CD4-positive, alpha-beta T cell treated with Interleukin-12 subunit alpha and Interleukin-12 subunit beta, for 1 hour (primary cell): ENCODE measurements at regions not wholly inside any gene's neighbourhood (a gene's known extent, or its start where the extent isn't known, plus 50 kb on each side); places are given as distances from the start of the nearest gene placed in this dataset.

Source experiments
- DNase-seq: peaks from one replicate; pipeline ENCODE4 v3.0.0-alpha.2; 2020

DNA sequence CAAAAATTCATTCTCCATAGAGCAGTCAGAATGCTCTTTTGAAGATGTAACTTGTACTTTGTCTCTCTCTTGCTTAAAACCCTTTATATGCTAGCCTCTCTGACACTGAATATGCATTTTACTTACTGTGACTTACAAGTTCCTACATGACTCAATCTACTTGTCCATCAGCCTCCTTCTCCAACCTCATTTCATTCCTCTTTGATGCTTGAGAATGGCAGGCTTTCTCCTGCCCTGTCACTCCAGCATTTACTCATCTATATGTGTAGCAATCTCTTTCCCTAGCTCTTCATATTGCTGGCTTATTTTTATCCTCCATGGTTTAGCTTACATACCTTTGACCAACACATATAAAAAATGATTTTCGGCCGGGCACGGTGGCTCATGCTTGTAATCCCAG lies 561.9 kb downstream of the CCER1 start:
- DNase-seq = no peak

DNA sequence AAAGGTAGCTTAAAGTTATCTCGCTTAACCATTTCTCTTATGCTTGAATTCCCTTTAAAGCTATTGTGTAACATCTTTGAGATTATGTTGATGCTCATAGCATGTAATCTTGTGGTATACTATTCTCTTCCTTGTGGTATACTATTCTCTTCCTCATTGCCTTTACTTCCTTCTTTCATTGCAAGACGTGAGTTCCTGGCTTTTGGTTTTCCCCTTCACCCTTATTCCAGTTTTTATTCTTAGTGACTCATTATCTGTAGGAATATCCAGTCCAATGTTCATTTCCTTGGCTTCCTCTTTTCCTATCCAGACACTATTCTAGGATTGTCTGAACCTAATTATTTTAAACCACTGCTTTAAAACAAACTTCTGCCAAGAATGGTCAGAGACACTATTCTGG lies 564.0 kb downstream of the CCER1 start:
- no peak for DNase-seq

DNA sequence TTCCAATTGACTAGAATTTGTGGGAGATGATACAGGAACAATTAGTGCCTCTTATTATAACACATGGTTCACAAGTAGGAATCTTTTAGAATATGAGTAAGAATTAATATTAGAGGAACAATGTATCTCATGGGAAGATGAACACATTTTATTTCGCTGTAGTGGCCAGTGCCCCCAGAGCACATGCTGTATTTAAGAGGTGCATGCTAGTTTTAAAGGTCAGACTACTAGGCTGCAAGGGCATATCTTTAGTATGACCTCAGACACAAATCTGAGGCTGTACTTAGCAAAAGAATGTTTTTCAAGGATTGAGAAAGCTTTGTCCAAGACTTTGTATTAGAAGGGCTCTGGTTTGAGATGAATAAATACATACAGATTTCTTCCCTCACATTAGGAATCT lies 586.9 kb downstream of the CCER1 start:
- DNase-seq = no peak

- no peak for DNase-seq
Measured at GRCh38 chr12:90366286-90366685, 588.7 kb downstream of the CCER1 start.

- DNase-seq = no peak
Measured at GRCh38 chr12:90360300-90360699, 594.7 kb downstream of the CCER1 start.

DNA sequence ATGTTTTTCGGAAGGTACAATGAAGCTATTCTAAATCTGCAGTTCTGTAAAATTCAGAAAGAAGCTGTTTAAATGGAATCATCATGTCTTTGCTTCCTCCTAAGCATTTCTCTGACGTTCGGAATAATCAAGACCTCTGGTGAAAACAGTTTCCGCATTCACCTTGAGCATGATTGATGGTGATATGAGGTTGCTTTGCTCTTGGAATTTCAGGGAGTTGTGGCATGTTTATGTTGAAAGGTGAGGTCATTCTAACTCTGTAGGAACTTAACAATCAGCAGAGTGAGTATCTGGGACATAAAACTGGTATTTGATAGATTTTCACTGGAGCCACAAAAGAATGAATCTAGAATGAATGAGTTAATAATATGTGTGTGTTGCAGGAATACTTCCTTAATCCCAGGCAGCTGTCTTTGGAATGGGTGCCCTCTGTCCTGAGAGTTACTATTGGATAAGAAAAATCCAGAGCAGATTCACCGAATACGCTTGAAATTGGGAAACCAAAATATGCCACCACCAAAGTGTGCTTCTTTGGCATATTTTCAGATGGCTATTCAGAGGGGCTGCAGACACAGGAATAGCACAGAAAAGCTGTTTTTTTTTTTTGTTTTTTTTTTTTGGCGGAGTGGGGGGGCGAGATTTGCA lies 599.1 kb downstream of the CCER1 start:
- no peak for DNase-seq

DNA sequence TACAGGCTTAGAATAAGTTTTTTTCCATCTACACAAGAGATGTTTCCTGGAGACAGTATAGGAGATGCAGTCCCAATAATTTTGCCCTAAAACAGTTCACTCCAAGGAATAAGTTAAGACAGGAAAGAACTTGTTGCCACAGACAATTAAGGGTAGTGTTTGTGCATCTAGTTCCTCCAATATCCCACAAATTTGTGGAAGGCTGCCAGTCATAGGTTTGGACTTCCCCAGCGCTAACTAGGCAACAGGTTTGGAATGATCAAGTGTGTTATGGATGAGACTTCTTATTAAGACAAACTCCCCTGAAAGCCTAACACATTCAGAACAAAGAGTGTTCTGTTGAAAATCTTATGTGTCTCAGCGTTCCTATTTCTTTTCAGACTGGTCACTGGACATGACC lies 611.0 kb downstream of the CCER1 start:
- no peak for DNase-seq

- DNase-seq = no peak
Measured at GRCh38 chr12:90342081-90342480, 612.9 kb downstream of the CCER1 start.

- no peak for DNase-seq
Measured at GRCh38 chr12:90339837-90340236, 615.1 kb downstream of the CCER1 start.

- no peak for DNase-seq
Measured at GRCh38 chr12:90338365-90338764, 616.6 kb downstream of the CCER1 start.

- no peak for DNase-seq
Measured at GRCh38 chr12:90337018-90337417, 618.0 kb downstream of the CCER1 start.

DNA sequence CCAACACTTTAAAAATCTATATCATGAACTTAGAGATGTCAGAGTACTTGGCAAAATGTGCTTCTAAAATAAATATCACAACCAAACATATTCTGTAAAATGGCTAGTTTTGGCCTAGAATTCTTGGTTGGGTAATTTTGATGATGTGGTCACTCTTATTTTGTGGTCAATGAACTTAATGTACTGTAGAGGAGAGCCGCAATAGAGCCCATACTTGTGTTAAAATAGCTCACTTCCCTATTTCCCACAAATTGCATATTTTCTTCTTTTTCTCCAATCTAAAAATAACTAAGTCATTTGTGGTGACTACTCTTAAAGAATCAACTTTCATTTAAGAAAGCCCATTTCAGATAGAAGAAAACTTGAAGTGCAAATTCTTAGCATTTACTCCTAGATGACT lies 619.4 kb downstream of the CCER1 start:
- no peak for DNase-seq

- DNase-seq = no peak
Measured at GRCh38 chr12:90333939-90334338, 621.0 kb downstream of the CCER1 start.

- DNase-seq = no peak
Measured at GRCh38 chr12:90333424-90333823, 621.6 kb downstream of the CCER1 start.

DNA sequence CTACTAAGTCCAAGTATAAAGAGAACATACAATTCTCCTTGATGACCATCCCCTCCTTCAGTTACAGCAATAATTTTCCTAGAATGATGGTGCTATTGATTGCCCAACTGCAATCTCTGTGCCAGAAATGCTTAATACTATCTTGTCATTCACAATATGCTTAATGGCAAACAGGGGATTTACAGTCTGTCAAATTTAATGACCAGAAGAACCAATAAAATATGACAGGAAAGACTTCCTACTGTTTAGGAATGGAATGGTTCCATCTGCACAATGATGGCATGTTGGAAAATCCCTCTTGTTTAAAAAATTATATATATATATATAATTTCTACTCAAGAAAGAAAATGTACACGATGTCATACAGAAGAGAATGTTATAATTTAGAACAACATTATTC lies 623.2 kb downstream of the CCER1 start:
- no peak for DNase-seq

DNA sequence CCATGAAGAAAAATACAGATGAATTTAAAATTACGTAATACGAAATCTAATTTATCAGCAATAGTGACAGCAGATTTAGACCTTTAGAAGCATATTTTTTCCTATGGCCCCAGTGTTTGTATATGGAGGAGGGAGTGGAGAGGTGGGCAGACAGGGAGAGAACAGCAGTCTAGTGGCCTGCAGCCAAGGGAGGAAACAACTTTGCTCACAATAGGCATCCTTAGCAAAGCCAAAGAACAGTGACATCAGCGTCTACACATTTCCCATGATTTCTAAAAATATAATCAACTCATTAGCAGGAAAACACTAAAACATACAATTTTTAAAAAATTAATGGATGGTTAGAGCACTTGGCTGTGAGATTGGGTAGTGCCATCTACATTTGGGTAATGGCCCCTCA lies 622.6 kb upstream of the ATP2B1 start:
- DNase-seq = no peak

GRCh38 chr12:90327793-90328743 lies 619.4 kb upstream of the ATP2B1 start:
- no peak for DNase-seq

GRCh38 chr12:90323217-90323616 lies 614.6 kb upstream of the ATP2B1 start:
- DNase-seq = no peak

DNA sequence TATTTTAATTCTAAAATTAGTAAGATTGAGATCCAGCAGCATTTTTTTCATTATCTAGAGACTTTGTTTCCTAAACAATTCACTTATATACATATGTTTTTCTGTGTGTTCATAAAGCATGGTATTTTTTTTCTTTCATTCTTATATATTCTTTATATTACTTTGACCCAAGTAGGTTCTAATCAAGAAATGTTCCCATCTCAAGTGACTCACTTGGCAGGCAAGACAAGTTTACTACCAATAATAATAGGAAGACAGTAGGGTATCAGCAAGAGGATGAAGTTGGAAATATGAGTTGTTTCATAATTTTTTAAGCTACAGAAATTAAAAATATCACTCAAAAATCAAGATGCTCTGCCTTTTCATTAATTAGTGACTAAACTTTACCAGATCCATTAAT lies 613.4 kb upstream of the ATP2B1 start:
- no peak for DNase-seq

DNA sequence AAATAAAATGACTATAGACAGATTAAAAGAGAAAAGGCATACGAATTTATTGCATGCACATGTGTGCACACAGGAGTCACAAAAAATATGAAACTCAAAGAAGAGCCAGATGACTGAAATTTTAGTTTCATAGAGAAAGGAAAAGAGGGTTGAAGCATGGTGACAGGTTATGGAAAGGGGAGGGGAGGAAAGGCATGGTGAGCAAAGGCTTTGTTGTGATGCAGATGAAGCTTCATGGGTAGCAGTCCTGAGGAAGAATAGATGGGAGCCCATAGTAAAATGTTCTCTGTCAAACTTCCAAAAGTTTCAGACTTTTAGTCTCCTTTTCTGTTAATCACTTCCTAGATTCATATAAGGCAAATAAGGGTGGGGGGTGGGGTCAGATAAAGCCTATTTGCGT lies 612.7 kb upstream of the ATP2B1 start:
- DNase-seq = no peak

- DNase-seq = no peak
Measured at GRCh38 chr12:90311561-90311960, 602.9 kb upstream of the ATP2B1 start.

DNA sequence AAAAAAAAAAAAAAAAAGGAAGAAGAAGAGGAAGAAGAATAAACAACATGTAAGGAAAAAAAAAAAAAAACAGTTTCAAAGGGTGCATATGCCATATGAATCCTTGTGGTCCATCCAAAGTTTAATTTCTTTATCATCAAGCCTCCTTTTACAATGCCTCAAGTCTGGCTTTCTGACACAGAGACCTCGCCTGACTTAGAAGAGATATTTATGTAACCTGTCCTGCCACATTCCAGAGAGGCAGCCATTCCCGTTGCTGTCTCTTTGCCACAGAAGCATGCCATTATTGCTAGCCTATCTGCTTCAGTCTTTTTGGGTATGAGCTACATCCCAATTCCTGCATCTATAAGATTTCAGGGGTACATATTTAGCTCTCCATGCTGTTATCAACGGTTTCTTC lies 596.7 kb upstream of the ATP2B1 start:
- DNase-seq = no peak

DNA sequence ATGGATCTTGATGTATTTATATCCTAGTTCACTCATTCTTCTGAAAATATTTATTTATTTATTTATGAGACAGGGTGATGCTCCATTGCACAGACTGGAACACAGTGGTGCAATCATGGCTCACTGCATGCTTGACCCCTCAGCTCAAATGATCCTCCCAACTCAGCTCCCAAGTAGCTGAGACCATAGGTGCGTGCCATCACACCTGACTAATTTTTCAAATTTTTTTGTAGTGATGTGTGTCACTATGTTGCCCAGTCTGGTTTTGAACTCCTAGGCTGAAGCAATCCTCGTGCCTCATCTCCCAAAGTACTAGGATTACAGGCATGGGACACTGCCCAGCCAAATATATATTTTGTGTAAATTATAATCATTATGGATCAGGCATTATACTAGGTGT lies 595.6 kb upstream of the ATP2B1 start:
- DNase-seq = no peak

DNA sequence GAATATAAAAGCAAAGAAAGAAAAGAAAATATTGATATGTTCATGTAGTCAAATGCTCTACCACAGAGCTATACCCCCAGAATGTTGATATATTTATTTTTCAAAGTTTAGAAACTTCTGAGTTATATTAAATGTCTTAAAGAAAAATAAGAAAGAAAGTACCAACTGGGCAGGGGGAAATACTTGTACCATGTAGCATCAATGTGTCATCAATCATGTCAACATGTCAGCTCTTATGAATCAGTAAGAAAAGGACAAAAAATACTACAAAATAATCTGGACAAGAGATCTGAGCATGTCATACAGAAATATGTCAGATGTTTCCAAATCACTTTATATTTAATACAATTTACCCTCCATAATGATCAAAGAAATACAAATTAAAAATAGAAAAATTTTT lies 595.1 kb upstream of the ATP2B1 start:
- no peak for DNase-seq
